ENCODE measurements at regions not wholly inside any gene's neighbourhood (a gene's known extent, or its start where the extent isn't known, plus 50 kb on each side); places are given as distances from the start of the nearest gene placed in this dataset.

DNA sequence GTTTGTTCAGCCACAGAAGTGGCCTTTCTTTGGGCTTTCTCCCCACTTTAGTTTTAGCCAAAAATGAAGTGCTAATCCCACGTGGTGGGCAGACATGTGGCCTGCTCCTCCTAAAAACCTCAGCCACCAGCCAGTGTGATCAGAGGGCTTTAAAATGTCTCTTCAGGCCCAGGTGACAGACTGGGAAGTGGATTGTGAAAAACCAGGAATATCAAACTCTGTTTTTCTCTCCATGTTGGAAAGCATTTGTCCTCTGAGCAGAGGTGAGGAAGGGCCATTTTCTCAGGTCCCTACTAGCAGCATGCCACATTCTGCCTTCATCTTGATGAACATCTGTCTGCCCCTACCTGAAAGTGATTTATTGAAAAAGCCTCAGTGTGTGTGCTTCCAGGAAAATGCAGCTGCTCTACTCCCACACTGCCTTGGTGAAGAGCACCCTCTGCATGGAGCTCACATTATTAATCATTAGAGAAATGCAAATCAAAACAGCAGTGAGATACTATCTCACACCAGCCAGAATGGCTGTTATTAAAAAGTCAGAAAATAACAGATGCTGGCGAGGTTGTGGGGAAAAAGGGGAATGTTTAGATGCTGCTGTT is 181.2 kb upstream of the DMAC1 start:
- peaks cover 2% of the 10 kb centered on the region for H3K9me3 Mint-ChIP-seq
- no peak overlapping the region for H3K27ac Mint-ChIP-seq
- Histone ChIP-seq H3K4me3 (no peak overlapping the region), H2AFZ (replicated peaks) (peak overlapping the region; percentile 65), H3K4me1 (peaks cover 36% of the 10 kb centered on the region), H3K36me3 (no peaks in the 10 kb centered on the region), H4K20me1 (ENCODE audit: low read depth) (no peaks in the 10 kb centered on the region), H3F3A (ENCODE audit: low read depth) (no peaks in the 10 kb centered on the region), H3K27ac (no peak overlapping the region), H3K4me2 (no peak overlapping the region), H3K9me3 (ENCODE audit: low read depth) (no peaks in the 10 kb centered on the region), H3K9ac (no peak overlapping the region), H3K27me3 (no peaks in the 10 kb centered on the region), H3K79me2 (ENCODE audit: low read depth) (no peaks in the 10 kb centered on the region)
- H3K27me3 Mint-ChIP-seq (ENCODE audit: insufficient read depth, low read depth), result no peaks in the 10 kb centered on the region
- H3K36me3 Mint-ChIP-seq, result no peaks in the 10 kb centered on the region
- TF ChIP-seq, protein P1, sequence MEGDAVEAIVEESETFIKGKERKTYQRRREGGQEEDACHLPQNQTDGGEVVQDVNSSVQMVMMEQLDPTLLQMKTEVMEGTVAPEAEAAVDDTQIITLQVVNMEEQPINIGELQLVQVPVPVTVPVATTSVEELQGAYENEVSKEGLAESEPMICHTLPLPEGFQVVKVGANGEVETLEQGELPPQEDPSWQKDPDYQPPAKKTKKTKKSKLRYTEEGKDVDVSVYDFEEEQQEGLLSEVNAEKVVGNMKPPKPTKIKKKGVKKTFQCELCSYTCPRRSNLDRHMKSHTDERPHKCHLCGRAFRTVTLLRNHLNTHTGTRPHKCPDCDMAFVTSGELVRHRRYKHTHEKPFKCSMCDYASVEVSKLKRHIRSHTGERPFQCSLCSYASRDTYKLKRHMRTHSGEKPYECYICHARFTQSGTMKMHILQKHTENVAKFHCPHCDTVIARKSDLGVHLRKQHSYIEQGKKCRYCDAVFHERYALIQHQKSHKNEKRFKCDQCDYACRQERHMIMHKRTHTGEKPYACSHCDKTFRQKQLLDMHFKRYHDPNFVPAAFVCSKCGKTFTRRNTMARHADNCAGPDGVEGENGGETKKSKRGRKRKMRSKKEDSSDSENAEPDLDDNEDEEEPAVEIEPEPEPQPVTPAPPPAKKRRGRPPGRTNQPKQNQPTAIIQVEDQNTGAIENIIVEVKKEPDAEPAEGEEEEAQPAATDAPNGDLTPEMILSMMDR (IDR thresholded peaks at IDR 0.05), result no peak
- TF ChIP-seq EZH2 (IDR thresholded peaks at IDR 0.05) (no peak), EZH2phosphoT487 (IDR thresholded peaks at IDR 0.05) (no peak)
- DNase-seq (ENCODE audit: low spot score), result no peak
- no peak overlapping the region for H3K4me3 Mint-ChIP-seq
- H3K4me1 Mint-ChIP-seq, result peaks cover 23% of the 10 kb centered on the region

DNA sequence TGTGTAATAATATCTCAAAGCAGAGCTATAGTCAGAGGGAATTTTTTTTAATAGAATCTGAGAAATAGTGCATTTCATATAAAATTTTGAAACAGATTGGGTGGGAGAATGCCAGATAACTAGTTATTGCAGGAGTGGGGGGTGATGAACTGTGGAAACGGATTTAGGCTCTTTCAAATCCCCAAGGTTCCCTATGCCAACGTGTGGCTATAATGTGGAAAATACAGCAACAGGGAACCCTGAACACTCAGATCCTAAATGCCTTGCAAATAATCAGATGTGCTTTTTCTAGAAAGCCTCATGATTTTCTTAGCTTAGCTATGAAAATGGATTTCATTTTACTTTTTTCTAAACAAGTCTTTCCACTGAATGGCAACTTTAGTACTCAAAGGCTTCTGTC is 180.5 kb upstream of the DMAC1 start:
- peaks cover 36% of the 10 kb centered on the region for H3K4me1 ChIP-seq
- DNase-seq (ENCODE audit: low spot score), result no peak
- H3K4me1 Mint-ChIP-seq, result peaks cover 23% of the 10 kb centered on the region
- H3K4me2 ChIP-seq, result no peak overlapping the region
- H3K36me3 Mint-ChIP-seq, result no peaks in the 10 kb centered on the region
- no peak overlapping the region for H3K27ac Mint-ChIP-seq
- no peaks in the 10 kb centered on the region for H3K27me3 Mint-ChIP-seq (ENCODE audit: insufficient read depth, low read depth)
- no peak overlapping the region for H3K4me3 ChIP-seq
- no peaks in the 10 kb centered on the region for H3K27me3 ChIP-seq
- H3F3A ChIP-seq (ENCODE audit: low read depth), result no peaks in the 10 kb centered on the region
- no peak overlapping the region for H3K27ac ChIP-seq
- no peaks in the 10 kb centered on the region for H3K36me3 ChIP-seq
- H4K20me1 ChIP-seq (ENCODE audit: low read depth), result no peaks in the 10 kb centered on the region
- TF ChIP-seq EZH2 (IDR thresholded peaks at IDR 0.05) (no peak), EZH2phosphoT487 (IDR thresholded peaks at IDR 0.05) (no peak)
- TF ChIP-seq, protein P1 (IDR thresholded peaks at IDR 0.05), result no peak
- H3K9me3 ChIP-seq (ENCODE audit: low read depth), result no peaks in the 10 kb centered on the region
- H3K4me3 Mint-ChIP-seq, result no peak overlapping the region
- H3K79me2 ChIP-seq (ENCODE audit: low read depth), result no peaks in the 10 kb centered on the region
- peaks cover 2% of the 10 kb centered on the region for H3K9me3 Mint-ChIP-seq
- H3K9ac ChIP-seq, result no peak overlapping the region
- H2AFZ ChIP-seq (replicated peaks), result no peak overlapping the region

DNA sequence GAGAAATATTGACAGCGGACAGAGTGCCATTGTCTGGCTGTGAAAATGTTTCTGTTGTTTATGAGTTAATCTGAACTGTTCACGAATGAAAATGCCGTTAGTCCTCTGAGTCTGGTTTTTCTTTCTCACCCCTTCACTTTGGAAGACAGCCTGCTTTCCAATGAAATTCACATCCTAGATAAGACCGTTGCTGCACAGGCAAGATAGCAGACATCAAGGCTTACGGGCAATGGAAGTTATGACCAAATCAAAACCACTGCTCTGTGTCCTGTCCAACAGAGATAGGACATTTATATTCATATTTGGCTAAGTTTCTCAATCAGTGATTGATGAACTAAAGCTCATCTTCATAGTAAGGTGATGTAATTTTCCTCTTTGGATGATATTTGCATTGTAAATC is 180.0 kb upstream of the DMAC1 start:
- Histone ChIP-seq H3K27me3 (no peaks in the 10 kb centered on the region), H3K9ac (no peak overlapping the region), H3K9me3 (ENCODE audit: low read depth) (no peaks in the 10 kb centered on the region), H3K79me2 (ENCODE audit: low read depth) (no peaks in the 10 kb centered on the region), H3K4me3 (no peak overlapping the region), H3F3A (ENCODE audit: low read depth) (no peaks in the 10 kb centered on the region), H2AFZ (replicated peaks) (no peak overlapping the region), H3K36me3 (no peaks in the 10 kb centered on the region), H3K4me2 (no peak overlapping the region), H4K20me1 (ENCODE audit: low read depth) (no peaks in the 10 kb centered on the region), H3K4me1 (peaks cover 34% of the 10 kb centered on the region), H3K27ac (no peak overlapping the region)
- Mint-ChIP-seq H3K4me3 (no peak overlapping the region), H3K27me3 (ENCODE audit: insufficient read depth, low read depth) (no peaks in the 10 kb centered on the region), H3K9me3 (peaks cover 2% of the 10 kb centered on the region), H3K4me1 (peaks cover 23% of the 10 kb centered on the region), H3K36me3 (no peaks in the 10 kb centered on the region), H3K27ac (no peak overlapping the region)
- no peak for DNase-seq (ENCODE audit: low spot score)
- TF ChIP-seq EZH2 (IDR thresholded peaks at IDR 0.05) (no peak), EZH2phosphoT487 (IDR thresholded peaks at IDR 0.05) (no peak)
- TF ChIP-seq, protein P1 (IDR thresholded peaks at IDR 0.05), result no peak
